AG09319 (cell line): ENCODE measurements at regions not wholly inside any gene's neighbourhood (a gene's known extent, or its start where the extent isn't known, plus 50 kb on each side); places are given as distances from the start of the nearest gene placed in this dataset.

Experiments
- DNase-seq: peaks from one replicate; pipeline ENCODE4 v3.0.0-alpha.2; 2010; ENCODE audit warnings: low read depth; ENCODE audit errors: extremely low read depth
- CTCF ChIP-seq: IDR thresholded peaks from 2 replicates; pipeline ENCODE4 v1.5.1; 2011; ENCODE audit warnings: low read depth, mild to moderate bottlenecking, inconsistent platforms, low read length, moderate library complexity

GRCh38 chr1:87462894-87463293 lies 134.2 kb downstream of the LMO4 start:
- TF ChIP-seq CTCF = no peak
- DNase-seq = no peak

- no peak for TF ChIP-seq CTCF
- no peak for DNase-seq
Measured at GRCh38 chr1:87464022-87464490, 135.4 kb downstream of the LMO4 start.

GRCh38 chr1:87466621-87467020 lies 137.9 kb downstream of the LMO4 start:
- DNase-seq = no peak
- TF ChIP-seq CTCF = no peak

- TF ChIP-seq CTCF = no peak
- no peak for DNase-seq
Measured at GRCh38 chr1:87472716-87473115, 144.0 kb downstream of the LMO4 start.

- no peak for TF ChIP-seq CTCF
- no peak for DNase-seq
Measured at GRCh38 chr1:87473203-87473661, 144.6 kb downstream of the LMO4 start.

- no peak for DNase-seq
- no peak for TF ChIP-seq CTCF
Measured at GRCh38 chr1:87474098-87474497, 145.4 kb downstream of the LMO4 start.

- TF ChIP-seq CTCF = no peak; the same call in 1 of the 2 replicates
- DNase-seq = no peak
Measured at GRCh38 chr1:87478231-87478630, 149.6 kb downstream of the LMO4 start.
